ENCODE measurements at regions not wholly inside any gene's neighbourhood (a gene's known extent, or its start where the extent isn't known, plus 50 kb on each side); places are given as distances from the start of the nearest gene placed in this dataset.
"Not testable (repeated sequence)": the region's sequence is repeated elsewhere in the genome, so short reads cannot be mapped to it uniquely, and the experiment has no call there.

DNA sequence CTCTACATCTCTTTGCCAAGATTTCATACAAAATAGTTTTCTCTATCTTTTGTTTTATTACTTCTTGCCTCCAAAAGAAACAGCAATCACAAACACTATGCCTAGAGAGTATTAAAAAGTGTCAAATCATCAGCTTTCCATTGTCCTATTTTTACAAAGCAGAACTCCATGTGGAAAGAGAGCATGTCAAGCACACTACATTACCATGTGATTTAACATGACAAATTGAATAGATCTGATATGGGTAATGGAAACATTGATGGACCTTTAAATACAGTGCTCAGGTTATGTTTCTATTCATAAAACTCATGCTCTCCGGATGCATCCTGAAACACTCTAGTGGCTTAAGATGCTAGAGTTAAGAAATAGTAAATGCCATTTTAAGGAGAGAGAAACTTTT, 791.4 kb upstream of the CTNND2 start:
- no peak for DNase-seq

DNA sequence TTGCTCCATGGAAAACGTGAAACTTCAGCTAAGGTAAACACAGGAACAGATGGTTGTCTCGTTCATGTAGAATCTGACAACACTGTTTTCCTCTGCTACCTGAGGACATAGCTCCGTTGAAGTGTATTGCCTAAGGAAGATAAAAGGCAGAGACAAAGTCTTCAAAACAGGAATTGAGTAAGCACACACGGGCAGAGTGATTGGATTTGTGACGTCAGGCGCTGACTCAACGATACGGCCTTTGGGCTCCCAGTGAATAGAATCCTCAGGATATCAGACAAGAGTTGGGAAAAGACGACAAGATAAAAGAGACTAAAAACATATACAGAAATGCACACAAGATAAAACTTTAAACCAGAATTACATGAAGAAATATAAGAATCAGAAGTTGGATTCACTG, 787.1 kb upstream of the CTNND2 start:
- DNase-seq, result peak; percentile 9

DNA sequence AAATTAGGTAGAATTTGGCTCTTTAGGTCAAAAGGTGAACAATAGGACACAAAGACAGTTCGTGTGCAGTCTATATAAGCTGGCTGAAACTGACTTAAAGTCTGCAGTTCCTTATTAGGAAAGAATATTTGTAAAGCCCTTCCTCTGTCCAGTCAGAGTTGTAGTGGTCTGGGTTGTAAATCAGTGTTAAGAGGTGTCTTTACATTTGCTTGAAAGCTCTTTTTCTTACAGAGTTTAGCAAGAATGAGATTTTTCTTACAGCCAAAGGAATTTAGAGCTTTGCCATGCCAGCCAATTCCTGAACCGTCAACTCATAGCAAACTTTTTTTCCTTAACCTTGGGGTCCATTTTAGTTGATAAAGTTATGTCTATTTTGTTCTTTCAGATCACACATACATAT, 786.1 kb upstream of the CTNND2 start:
- DNase-seq, result no peak

- no peak for DNase-seq
Measured at GRCh38 chr5:12683249-12683648, 779.0 kb upstream of the CTNND2 start.

- no peak for DNase-seq
Measured at GRCh38 chr5:12679731-12680130, 775.5 kb upstream of the CTNND2 start.

- DNase-seq, result no peak
Measured at GRCh38 chr5:12675959-12676358, 771.7 kb upstream of the CTNND2 start.

DNA sequence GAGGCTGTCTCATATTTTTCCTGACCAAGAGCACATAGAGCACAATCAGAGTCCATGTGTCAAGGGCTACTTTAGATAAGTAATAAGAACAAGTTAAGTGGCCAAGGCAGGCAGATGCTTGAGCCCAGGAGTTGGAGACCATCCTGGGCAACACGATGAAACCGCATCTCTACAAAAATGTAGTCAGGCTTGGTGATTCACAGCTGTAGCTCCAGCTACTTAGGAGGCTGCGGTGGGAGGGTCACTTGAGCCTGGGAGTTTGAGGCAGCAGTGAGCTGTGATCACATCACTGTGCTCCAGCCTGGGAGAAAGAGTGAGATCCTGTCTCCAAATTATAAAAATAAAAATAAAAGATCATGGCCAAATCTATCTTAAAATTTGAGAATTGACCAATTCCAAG, 767.9 kb upstream of the CTNND2 start:
- no peak for DNase-seq

DNA sequence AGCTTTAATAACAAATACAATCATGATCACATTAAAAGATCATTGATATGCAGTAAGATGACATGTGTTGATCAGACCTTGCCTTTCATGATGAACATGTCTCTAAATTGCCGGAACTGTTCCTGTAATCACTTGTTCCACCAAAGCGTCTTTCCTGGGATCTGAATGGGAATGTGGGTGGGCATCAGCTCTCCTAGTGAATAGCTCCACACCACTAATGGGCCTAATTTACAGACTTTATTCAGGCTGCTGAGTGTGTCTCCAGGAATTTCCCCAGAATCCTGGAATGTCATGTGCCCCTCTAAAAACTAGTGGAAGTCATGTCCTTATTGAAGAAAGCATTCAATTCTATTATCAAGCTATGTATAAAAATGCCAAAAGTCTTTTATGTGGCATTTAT, 765.1 kb upstream of the CTNND2 start:
- DNase-seq, result no peak

GRCh38 chr5:12668564-12668963, 764.3 kb upstream of the CTNND2 start:
- DNase-seq, result no peak

- not testable (repeated sequence) for DNase-seq
Measured at GRCh38 chr5:12667818-12668217, 763.6 kb upstream of the CTNND2 start.

DNA sequence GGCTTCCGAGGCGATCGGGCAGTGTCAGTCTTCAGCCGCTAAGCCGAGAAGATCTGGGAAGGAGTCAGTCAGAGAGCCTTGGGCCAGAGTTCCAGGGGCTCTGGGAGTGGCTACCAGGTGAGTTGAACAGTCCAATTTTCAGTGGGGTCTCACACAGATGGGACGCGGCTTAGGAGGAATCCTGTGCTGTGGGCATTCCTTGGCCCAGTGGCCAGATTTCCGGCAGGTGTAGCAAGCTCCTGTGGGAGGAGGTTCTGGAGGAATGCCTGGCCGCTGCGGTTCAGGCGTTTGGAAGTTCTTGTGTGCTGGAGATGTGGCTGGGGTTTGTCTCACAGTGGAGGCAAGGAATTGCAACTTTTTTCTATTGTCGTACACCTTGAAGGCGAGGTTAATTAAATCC, 761.5 kb upstream of the CTNND2 start:
- DNase-seq, result not testable (repeated sequence)

DNA sequence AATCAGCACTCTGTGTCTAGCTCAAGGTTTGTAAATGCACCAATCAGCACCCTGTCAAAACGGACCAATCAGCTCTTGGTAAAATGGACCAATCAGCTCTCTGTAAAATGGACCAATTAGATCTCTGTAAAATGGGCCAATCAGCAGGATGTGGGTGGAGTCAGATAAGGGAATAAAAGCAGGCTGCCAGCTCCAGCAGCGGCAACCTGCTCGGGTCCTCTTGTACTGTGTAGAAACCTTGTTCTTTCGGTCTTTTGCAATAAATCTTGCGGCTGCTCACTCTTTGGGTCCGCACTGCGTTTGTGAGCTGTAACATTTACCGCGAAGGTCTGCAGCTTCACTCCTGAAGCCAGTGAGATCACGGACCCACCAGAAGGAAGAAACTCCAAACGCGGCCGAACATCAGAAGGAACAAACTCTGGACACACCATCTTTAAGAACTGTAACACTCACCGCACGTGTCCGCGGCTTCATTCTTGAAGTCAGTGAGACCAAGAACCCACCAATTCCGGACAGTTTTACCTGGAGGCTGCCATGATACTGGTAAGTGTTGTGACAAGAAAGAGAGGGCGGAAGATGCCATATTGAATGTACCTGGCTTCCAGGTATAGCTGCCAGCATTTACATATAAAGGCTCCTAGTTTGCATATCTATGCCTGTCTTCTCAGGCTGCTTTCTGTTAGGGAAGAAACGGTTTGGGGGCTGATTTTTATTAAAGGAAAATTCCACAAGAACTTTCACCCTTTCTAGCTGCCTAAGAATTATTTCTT, 758.5 kb upstream of the CTNND2 start:
- no peak for DNase-seq

GRCh38 chr5:12661617-12662370, 757.5 kb upstream of the CTNND2 start:
- DNase-seq, result no peak

- not testable (repeated sequence) for DNase-seq
Measured at GRCh38 chr5:12660279-12661107, 756.2 kb upstream of the CTNND2 start.

- DNase-seq, result no peak
Measured at GRCh38 chr5:12659686-12660085, 755.4 kb upstream of the CTNND2 start.

- no peak for DNase-seq
Measured at GRCh38 chr5:12658871-12659446, 754.7 kb upstream of the CTNND2 start.

DNA sequence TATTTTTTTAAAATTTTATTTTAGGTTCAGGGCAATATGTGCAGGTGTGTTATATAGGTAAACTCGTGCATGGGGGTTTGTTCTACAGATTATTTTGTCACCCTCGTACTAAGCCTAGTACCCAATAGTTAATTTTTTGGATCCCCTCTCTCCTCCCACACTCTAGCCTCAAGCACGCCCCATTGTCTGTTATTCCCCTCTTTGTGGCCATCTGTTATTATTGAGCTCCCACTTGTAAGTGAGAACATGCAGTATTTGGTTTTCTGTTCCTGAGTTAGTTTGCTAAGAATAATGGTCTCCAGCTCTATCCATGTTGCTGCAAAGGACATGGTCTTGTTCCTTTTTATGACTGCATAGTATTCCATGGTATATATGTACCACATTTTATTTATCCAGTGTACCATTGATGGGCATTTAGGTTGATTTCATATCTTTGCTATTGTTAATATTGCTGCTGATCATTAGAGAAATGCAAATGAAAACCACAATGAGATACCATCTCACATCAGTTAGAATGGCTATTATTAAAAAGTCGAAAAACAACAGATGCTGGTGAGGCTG, 753.7 kb upstream of the CTNND2 start:
- not testable (repeated sequence) for DNase-seq

DNA sequence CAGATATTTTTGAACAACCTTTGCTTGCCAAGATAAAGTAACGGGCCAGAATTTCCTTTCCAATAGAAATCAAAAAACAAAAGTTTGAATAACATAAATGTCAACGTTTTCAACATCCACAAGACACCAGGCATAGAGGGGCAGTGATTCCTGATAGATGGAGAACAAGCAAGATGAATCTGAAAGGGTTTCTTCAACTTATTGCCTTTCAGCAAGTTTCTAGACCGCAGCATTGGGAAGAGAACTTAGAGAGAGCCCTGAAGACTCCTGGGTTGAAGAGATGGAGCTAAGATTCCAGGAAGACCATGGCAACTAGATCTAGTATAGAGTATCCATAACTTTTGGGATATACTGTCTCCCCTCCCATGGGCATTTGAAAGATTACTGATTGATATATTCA, 751.4 kb upstream of the CTNND2 start:
- no peak for DNase-seq

DNA sequence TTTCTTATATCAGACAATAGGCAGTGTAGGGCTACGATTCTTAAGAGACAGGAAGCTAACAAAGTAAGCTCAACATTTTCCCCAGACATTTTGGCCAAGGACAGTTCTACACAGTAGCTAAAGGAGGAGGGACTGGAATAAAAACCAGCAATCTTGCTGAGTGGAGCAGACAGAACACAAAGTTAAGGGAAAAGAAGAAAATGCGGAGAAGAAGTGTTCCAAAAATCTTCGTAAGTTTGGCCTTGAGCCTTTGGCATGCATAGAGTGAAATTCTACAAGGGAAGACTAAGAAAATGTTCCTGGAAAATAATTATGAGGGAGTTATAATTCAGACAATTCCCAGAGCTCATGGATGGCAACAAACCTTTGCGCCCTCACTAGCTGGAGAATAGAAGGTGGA, 748.0 kb upstream of the CTNND2 start:
- no peak for DNase-seq

DNA sequence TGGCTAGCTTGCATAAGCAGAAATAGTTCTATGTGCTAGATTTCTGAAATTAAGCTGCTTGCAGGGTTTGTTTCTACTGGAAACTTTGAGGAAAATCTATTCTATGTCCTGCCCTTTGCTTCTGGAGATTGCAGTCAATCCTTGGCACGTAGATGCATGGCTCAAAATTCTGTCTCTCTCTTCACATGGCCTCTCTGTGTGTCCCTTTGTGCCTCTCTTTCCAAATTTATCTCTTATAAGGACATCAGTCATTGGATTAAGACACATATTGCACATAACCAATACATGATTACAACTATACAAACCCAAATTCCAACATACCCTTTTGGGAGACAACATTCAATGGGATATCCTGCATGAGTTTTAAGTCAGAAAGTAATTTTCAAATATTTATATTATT, 744.3 kb upstream of the CTNND2 start:
- DNase-seq, result no peak

DNA sequence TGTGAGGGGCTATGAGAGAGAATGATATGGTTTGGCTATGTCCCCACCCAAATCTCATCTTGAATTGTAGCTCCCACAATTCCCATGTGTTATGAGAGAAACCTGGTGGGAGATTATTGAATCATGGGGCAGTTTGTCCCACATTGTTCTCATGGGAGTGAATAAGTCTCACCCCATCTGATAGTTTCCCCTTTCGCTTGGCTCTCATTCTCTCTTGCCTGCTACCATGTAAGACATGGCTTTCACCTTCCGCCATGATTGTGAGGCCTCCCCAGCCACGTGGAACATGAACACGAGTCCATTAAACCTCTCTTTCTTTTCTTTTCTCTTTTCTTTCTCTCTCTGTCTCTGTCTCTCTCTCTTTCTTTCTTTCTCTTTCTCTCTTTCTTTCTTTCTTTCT, 743.4 kb upstream of the CTNND2 start:
- no peak for DNase-seq

DNA sequence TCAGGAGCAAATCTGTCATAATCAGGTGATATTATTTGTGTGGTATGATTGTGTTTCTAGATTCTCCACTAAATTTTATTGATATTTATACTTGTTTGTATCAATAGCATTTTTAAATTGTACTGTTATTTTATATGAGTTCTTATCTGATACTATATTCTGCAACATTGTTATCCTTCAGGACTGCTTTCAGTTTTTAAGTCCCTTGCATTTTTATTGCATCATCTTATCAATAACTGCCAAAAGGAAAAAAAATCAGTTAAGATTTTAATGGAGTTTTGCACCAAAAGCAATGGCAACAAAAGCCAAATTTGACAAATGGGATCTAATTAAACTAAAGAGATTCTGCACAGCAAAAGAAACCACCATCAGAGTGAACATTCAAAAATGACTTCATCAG, 741.3 kb upstream of the CTNND2 start:
- no peak for DNase-seq

DNA sequence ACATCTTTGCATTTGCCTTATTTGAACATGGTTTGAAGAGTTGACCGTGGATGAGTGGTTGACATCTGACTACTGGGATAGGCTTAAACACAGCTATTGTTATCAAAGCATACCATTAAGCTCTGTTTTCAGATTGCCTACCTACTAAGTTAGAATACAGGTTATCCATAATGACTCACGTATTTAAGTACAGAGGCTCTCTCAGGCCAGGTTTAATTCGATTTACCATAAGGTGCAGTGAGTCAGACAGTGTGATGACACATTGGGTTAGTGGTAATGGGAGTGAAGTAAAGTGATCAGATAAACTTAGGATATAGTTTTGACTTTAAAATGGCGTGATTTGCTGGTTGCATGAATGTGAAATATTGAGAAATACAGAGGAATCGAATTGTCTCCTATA, 732.0 kb upstream of the CTNND2 start:
- peak; percentile 14 for DNase-seq

Data from NCI-H82 (cell line).